GM19438 (cell line): ENCODE measurements at regions not wholly inside any gene's neighbourhood (a gene's known extent, or its start where the extent isn't known, plus 50 kb on each side); places are given as distances from the start of the nearest gene placed in this dataset.

Source experiments
- ATAC-seq: cut with Tn5 transposase; IDR thresholded peaks from one replicate; pipeline ENCODE4 v1.9.1; 2021; ENCODE audit warnings: low read depth; ENCODE audit not compliant: unreplicated experiment

- ATAC-seq: no peak
Observed at GRCh38 chr7:85535974-85536729, 349.3 kb upstream of the SEMA3D start.

GRCh38 chr7:85529831-85530230, 343.0 kb upstream of the SEMA3D start:
- no peak for ATAC-seq

DNA sequence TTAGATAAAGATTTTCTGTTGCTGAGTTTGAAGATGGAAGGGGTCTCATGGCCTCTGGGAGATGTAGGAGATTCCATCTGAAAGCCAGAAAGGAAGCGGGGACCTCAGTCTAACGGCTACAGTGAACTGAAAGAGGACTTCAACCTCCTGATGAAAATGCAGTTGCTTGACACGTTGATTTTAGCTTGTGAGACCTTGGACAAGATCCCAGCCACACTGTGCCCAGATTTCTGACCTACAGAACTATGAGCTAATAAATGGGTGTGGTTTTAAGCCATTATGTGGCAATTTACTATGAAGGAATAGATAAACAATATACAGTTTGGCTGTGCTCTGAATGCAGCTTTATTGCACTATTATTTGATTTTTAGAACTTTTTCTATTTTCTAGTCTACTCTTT, 342.3 kb upstream of the SEMA3D start:
- ATAC-seq: no peak

GRCh38 chr7:85528581-85528980, 341.7 kb upstream of the SEMA3D start:
- no peak for ATAC-seq

DNA sequence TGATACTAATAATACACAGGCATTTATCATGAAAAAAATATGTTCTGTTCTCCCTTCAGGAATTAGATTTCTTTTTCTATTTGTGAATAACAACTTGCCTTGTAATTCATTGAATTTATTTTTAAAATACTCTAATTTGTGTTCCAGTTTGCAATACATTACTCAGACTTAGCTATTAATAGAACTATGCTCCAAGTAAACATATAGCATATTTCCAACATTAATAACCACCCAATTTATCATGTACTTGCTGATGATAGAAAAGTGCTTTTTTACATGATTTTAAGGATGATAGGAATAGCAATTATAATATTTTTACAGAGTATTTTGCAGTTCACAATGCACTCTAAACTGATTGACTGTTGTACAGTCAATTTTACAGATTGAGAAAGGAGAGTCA, 338.8 kb upstream of the SEMA3D start:
- no peak for ATAC-seq

- no peak for ATAC-seq
Observed at GRCh38 chr7:85522070-85522469, 335.2 kb upstream of the SEMA3D start.

DNA sequence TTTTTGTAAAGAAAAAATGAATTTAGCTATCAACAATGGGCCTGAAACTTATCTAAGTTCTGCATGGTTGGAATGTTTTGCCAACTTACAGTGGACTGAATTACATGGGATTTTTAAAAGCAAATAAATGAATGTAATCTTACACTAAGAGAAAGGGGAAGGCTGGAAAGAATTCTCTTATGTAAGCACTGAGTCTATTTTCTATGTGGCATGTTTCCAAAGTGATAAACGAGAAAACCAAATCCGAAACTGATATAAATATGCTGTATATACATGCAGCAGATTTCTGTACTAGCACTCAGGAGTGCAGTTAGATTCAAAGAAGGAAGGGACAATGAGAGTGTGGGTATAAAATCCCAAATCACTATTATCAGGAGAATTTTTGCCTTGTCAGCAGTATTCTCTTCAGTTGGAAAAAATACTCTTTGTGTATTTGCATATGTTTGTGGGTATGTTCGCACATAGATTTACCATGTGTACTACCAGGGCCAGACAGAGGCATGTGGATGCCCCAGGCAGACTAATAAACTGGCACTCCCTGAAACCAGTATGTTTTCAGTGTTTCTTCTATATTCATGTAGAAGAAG, 334.3 kb upstream of the SEMA3D start:
- ATAC-seq: no peak

DNA sequence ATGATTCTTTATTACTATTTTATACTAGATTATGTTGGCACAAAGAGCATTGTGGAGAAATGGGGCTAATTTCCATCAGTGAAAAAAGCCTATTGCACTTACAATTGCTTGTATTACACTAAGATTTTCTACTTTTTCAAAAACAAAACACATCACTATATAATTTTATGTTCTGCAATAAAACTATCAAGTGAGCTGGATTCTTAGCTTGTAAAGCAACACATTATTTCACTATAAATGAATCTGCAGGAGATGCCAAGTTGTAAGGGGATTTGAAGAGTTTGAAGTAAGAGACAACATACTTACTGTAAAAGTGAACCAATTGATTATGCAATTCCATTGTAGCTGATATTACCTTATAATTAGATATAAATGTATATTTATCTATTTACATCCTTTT, 333.3 kb upstream of the SEMA3D start:
- no peak for ATAC-seq

DNA sequence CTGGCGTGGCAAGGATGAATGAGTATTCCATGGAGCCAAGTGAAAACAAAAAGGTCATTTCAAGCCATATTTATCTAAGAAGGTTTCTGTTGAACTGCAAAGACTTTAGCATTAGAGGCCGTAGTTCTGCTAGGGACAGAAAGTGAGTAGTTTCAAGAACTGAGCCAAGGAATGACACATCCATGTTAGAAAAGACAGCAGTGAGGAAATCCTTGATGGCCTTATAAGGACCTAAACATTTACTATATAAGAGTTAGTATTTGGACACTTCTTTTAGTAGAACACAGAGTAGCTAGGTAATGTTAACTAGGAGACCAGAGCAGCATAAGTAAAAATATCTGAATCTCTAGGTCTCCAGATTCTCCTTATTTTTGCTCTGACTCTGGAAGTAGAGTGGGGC, 329.8 kb upstream of the SEMA3D start:
- no peak for ATAC-seq

- no peak for ATAC-seq
Observed at GRCh38 chr7:85512790-85513189, 325.9 kb upstream of the SEMA3D start.

DNA sequence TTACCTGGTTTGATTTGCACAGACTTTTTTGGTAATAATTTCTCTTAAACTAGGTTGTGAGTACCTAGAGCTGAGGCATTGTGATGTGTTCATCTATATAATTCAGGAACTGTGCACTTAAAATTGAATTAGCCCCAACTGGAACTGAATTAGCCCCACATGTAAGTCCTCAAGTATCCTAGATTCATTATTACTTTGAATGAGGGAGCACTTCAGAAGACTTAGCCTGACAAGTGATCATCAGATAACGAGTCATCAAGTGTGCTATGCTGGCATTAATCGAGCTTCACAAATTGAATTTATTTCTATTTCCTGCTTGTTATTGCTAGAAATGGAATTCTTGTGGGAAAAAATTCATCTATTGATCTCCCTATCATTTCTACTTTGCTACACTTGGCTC, 323.4 kb upstream of the SEMA3D start:
- ATAC-seq: no peak

DNA sequence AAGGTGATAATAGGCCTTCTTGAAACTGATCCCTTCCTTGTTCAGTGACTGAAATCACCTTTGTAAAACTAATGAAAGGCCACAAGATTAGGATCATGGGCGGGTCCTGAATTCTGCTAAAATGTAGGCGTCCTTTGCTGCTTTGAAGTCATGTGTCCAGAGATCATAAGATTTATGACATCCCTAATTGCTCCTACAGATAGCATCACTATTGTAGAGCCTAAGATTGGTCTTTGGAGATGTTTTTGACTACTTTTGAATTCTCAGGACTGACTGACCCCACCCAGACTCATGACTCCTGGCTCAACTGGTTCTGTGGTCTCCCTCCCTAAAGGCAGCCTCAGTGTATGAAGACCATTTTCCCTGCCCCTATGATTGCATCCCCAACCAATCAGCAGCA, 322.6 kb upstream of the SEMA3D start:
- ATAC-seq: no peak

- ATAC-seq: no peak
Observed at GRCh38 chr7:85508642-85509410, 322.0 kb upstream of the SEMA3D start.

DNA sequence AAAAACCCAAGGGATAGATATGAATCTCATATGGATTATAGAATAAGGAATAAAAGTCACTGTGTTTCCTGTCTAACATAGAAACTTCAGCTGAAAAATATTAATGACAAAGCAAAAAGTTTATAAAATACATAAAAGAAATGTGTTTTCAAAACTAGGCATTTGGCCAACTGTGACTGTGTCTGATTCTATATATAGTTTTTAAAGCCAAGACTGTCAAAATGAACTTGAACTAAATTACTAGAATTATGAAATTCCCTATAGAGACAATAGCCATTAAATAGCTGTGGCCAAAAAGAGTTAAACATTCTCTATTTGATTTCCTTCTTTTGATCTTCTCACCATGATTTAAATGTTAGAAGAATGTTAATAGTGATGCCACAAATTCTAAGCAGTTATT, 311.2 kb upstream of the SEMA3D start:
- no peak for ATAC-seq

DNA sequence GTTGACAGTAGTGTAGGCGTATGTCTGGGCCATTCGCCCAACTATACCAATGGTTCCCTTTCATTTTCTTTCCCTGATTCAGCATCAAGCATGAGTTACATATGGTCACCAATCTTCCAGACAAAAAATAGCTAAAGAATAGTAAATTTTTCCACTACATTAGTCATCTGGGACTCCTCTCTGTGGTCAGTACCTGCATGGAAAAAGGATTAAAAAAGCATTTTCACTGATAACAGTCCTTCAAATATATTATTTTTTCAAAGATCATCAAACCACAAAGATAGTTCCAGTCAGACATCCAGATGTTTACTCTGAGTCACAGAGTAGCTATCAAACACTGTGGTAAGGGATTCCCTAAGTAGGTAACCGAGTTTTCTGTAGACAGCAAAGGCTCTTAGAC, 302.6 kb upstream of the SEMA3D start:
- ATAC-seq: no peak

- ATAC-seq: no peak
Observed at GRCh38 chr7:85488406-85488805, 301.6 kb upstream of the SEMA3D start.

GRCh38 chr7:85483177-85483576, 296.3 kb upstream of the SEMA3D start:
- no peak for ATAC-seq

DNA sequence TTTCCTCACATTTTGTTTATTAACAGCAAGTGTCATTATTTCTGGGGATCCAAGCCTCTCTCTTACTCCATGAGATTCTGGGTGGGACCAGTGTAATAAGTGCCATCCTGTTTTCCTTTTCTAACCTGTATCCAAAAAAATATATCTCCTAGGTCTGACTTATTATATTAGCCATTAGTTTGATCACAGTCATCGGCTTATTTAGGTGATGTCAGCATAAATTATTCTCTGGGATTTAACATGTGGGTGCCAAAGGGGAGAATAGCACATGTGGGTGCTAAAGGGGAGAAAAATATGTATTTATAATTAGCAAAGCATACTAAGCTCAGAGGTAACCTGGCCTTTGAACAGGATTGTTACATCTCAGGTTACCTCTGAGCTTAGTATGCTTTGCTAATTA, 293.8 kb upstream of the SEMA3D start:
- no peak for ATAC-seq

GRCh38 chr7:85479918-85480643, 293.2 kb upstream of the SEMA3D start:
- ATAC-seq: no peak

DNA sequence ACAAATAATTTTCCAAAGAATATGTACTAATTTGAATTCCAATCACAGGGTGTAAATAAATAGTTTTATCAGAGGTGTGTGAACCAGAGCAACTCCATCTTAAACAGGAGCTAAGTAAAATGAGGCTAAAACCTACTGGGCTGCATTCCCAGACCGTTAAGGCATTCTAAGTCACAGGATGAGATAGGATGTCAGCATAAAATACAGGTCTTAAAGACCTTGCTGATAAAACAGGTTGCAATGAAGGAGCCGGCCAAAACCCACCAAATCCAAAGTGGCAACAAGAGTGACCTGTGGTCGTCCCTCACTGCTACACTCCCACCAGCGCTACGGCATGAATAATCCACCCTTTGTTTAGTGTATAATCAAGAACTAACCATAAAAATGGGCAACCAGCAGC, 291.7 kb upstream of the SEMA3D start:
- ATAC-seq: no peak

GRCh38 chr7:85475476-85475875, 288.6 kb upstream of the SEMA3D start:
- no peak for ATAC-seq
